Neural cell (in vitro differentiated cells): ENCODE measurements at regions not wholly inside any gene's neighbourhood (a gene's known extent, or its start where the extent isn't known, plus 50 kb on each side); places are given as distances from the start of the nearest gene placed in this dataset.
A peak's percentile ranks its signal among the peaks of the same experiment; 100 is the strongest.

Source experiments
- H2AFZ ChIP-seq: fragments of 200-600, 300-800 bp; sonication (generic), shearing (Covaris generic); 2 replicates; pipeline ENCODE4 v1.6.0; 2014; ENCODE audit warnings: low read depth, mild to moderate bottlenecking, antibody characterized with exemption, low read length, moderate library complexity
- H3F3A ChIP-seq: fragments of 200-600 bp; shearing (Covaris generic); 2 replicates; pipeline ENCODE4 v1.6.1; 2016; ENCODE audit warnings: mild to moderate bottlenecking, moderate library complexity, mixed read lengths, antibody characterized with exemption, low read length; ENCODE audit not compliant: insufficient read depth, poor library complexity, severe bottlenecking
- H3K27ac ChIP-seq: fragments of 200-600, 300-800 bp; sonication (generic), shearing (Covaris generic); 2 replicates; pipeline ENCODE4 v1.5.1; 2014; ENCODE audit warnings: mild to moderate bottlenecking, low read length, moderate library complexity
- H3K27me3 ChIP-seq: fragments of 300-800, 200-600 bp; sonication (generic), shearing (Covaris generic); 2 replicates; pipeline ENCODE4 v1.6.0; 2014; ENCODE audit warnings: mild to moderate bottlenecking, low read depth, low read length, moderate library complexity; ENCODE audit not compliant: insufficient read depth
- H3K36me3 ChIP-seq: fragments of 300-800, 200-600 bp; sonication (generic), shearing (Covaris generic); 2 replicates; pipeline ENCODE4 v1.5.1; 2014; ENCODE audit warnings: mild to moderate bottlenecking, antibody characterized with exemption, low read length, moderate library complexity; ENCODE audit not compliant: insufficient read depth
- H3K4me2 ChIP-seq: fragments of 300-800, 200-600 bp; sonication (generic), shearing (Covaris generic); 2 replicates; pipeline ENCODE4 v1.6.0; 2014; ENCODE audit warnings: mild to moderate bottlenecking, low read length
- H3K4me3 ChIP-seq: fragments of 300-800, 200-600 bp; sonication (generic), shearing (Covaris generic); 2 replicates; pipeline ENCODE4 v1.5.1; 2014; ENCODE audit warnings: mild to moderate bottlenecking, low read length, moderate library complexity
- H3K79me2 ChIP-seq: fragments of 200-600 bp; shearing (Covaris generic); replicated peaks from 2 replicates; pipeline ENCODE4 v1.6.0; 2014; ENCODE audit warnings: mild to moderate bottlenecking, low read length, moderate library complexity; ENCODE audit not compliant: insufficient read depth
- H3K9ac ChIP-seq: fragments of 300-800, 200-600 bp; sonication (generic), shearing (Covaris generic); 2 replicates; pipeline ENCODE4 v1.6.1; 2016; ENCODE audit warnings: mild to moderate bottlenecking, low read length, mixed read lengths
- H3K9me2 ChIP-seq: fragments of 200-600 bp; shearing (Covaris generic); 2 replicates; pipeline ENCODE4 v1.6.1; 2016; ENCODE audit warnings: mild to moderate bottlenecking, low read length, mixed read lengths; ENCODE audit not compliant: insufficient read depth
- H3K9me3 ChIP-seq: fragments of 200-600, 300-800 bp; sonication (generic), shearing (Covaris generic); 2 replicates; pipeline ENCODE4 v1.6.1; 2016; ENCODE audit warnings: mild to moderate bottlenecking, mixed run types, low read length, moderate library complexity, mixed read lengths
- H4K20me1 ChIP-seq: fragments of 200-600 bp; shearing (Covaris generic); 2 replicates; pipeline ENCODE4 v1.6.1; 2016; ENCODE audit warnings: mild to moderate bottlenecking, mixed run types; ENCODE audit not compliant: insufficient read depth
- CTCF ChIP-seq: fragments of 450-650 bp; IDR thresholded peaks from 2 replicates; pipeline ENCODE4 v1.5.1; 2014; ENCODE audit warnings: antibody characterized with exemption, mild to moderate bottlenecking, moderate library complexity; ENCODE audit not compliant: poor library complexity, severe bottlenecking
- EP300 ChIP-seq: fragments of 450-650 bp; conservative IDR thresholded peaks from 2 replicates; pipeline ENCODE4 v1.6.1; 2014; ENCODE audit warnings: antibody characterized with exemption, mild to moderate bottlenecking, moderate library complexity; ENCODE audit not compliant: poor library complexity, severe bottlenecking
- EZH2 ChIP-seq: fragments of 200-600, 300-800 bp; shearing (Covaris generic), sonication (generic); IDR thresholded peaks from 2 replicates; pipeline ENCODE4 v1.6.1; 2014; ENCODE audit warnings: antibody characterized with exemption, low read length, borderline replicate concordance, mild to moderate bottlenecking; ENCODE audit not compliant: insufficient read depth, poor library complexity, severe bottlenecking
- MXI1 ChIP-seq: fragments of 450-650 bp; conservative IDR thresholded peaks from 2 replicates; pipeline ENCODE4 v1.6.1; 2014; ENCODE audit warnings: antibody characterized with exemption, mild to moderate bottlenecking; ENCODE audit not compliant: poor library complexity, severe bottlenecking
- POLR2AphosphoS5 ChIP-seq: IDR thresholded peaks from 2 replicates; pipeline ENCODE4 v1.6.1; 2012
- RAD21 ChIP-seq: fragments of 450-650 bp; conservative IDR thresholded peaks from 2 replicates; pipeline ENCODE4 v1.6.1; 2014; ENCODE audit warnings: antibody characterized with exemption, mild to moderate bottlenecking, moderate library complexity
- REST ChIP-seq: IDR thresholded peaks from 2 replicates; pipeline ENCODE4 v1.6.1; 2012; ENCODE audit warnings: borderline replicate concordance
- SMC3 ChIP-seq: fragments of 450-650 bp; conservative IDR thresholded peaks from 2 replicates; pipeline ENCODE4 v1.6.1; 2014; ENCODE audit warnings: antibody characterized with exemption, mild to moderate bottlenecking, moderate library complexity; ENCODE audit not compliant: poor library complexity
- TAF1 ChIP-seq: IDR thresholded peaks from 2 replicates; pipeline ENCODE4 v1.6.1; 2012; ENCODE audit warnings: low read depth

DNA sequence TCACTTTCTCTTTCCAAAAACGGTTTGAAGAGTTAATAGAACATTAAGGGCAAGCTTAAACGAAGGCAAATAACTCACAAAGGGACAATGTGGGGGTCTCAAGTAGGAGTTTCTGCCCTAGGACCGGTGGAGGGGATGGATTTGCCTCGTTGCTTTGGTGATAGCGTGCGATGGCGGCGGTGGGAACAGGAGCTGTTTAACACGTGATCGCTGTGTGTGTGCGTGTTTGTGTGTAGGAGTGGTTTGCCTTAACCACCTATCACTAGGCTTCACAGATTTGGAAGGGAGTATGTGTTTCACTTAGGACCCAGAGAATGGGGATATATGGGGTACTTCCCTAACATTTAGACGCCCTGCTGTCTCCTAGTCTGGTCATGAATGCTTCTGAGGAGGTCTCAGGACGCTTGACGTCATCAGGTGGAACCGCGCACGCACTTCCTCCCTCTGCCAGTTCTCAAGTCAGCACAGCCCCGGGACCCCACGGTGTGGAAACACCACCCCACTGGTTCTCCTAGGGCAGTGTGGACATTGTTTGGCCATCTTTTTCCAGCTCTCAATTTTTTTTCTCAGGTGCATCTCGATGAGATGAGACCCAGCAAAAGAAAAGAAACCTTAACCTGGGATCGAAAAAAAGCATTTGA lies 231.2 kb downstream of the ATP23 start:
- no peak overlapping the region for H3K9ac ChIP-seq
- H3K9me3 ChIP-seq: no peaks in the 10 kb centered on the region
- no peaks in the 10 kb centered on the region for H3K9me2 ChIP-seq
- no peaks in the 10 kb centered on the region for H3K27me3 ChIP-seq
- TF ChIP-seq MXI1 (no peak), EZH2 (no peak), CTCF (no peak), REST (no peak), POLR2AphosphoS5 (no peak), SMC3 (no peak), TAF1 (no peak), RAD21 (no peak), EP300 (no peak)
- H3K4me2 ChIP-seq: no peak overlapping the region
- H3K27ac ChIP-seq: no peak overlapping the region
- no peak overlapping the region for H2AFZ ChIP-seq
- no peaks in the 10 kb centered on the region for H3K79me2 ChIP-seq
- no peaks in the 10 kb centered on the region for H3K36me3 ChIP-seq
- H4K20me1 ChIP-seq: no peaks in the 10 kb centered on the region
- no peak overlapping the region for H3K4me3 ChIP-seq
- no peaks in the 10 kb centered on the region for H3F3A ChIP-seq

DNA sequence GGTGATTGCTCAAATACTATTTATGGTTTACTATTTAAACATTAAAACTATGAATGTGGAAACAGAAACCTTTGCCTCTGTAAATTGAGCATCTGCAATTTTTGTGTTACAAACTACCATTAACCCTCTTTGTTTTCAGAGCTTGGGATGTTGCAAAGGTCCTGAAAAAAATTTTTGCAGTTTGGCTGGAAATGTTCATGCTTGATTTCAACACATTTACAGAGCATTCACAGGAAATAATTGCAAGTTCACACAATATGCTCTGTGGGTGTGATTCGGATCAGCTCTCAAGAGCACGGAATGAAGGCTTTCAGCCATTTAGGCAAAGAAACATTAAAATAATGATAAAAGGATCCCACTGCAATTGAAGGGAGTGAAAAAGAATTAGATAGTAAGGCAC lies 232.9 kb downstream of the ATP23 start:
- no peak overlapping the region for H3K4me2 ChIP-seq
- no peaks in the 10 kb centered on the region for H4K20me1 ChIP-seq
- H3F3A ChIP-seq: no peaks in the 10 kb centered on the region
- H3K9me2 ChIP-seq: no peaks in the 10 kb centered on the region
- H2AFZ ChIP-seq: no peak overlapping the region
- no peaks in the 10 kb centered on the region for H3K36me3 ChIP-seq
- no peak overlapping the region for H3K27ac ChIP-seq
- TF ChIP-seq REST (peak; percentile 43), MXI1 (no peak), POLR2AphosphoS5 (peak; percentile 35)
- no peaks in the 10 kb centered on the region for H3K79me2 ChIP-seq
- H3K4me3 ChIP-seq: no peak overlapping the region
- no peaks in the 10 kb centered on the region for H3K9me3 ChIP-seq
- no peak overlapping the region for H3K9ac ChIP-seq
- H3K27me3 ChIP-seq: no peaks in the 10 kb centered on the region
